ENCODE measurements at regions not wholly inside any gene's neighbourhood (a gene's known extent, or its start where the extent isn't known, plus 50 kb on each side); places are given as distances from the start of the nearest gene placed in this dataset.

- DNase-seq (ENCODE audit: extremely low read depth in 1 of 11, low read depth in 9 of 11, low spot score in 4 of 11): no peak
These were observed 315.6 kb downstream of the SEC14L1 start for GRCh38 chr17:77456271-77456950.

- DNase-seq (ENCODE audit: extremely low read depth in 1 of 11, low read depth in 9 of 11, low spot score in 4 of 11): no peak
These were observed 316.3 kb downstream of the SEC14L1 start for GRCh38 chr17:77456951-77457548.

- no peak for DNase-seq (ENCODE audit: extremely low read depth in 1 of 11, low read depth in 9 of 11, low spot score in 4 of 11)
These were observed 316.9 kb downstream of the SEC14L1 start for GRCh38 chr17:77457572-77458201.

- no peak for DNase-seq (ENCODE audit: extremely low read depth in 1 of 11, low read depth in 9 of 11, low spot score in 4 of 11)
These were observed 317.6 kb downstream of the SEC14L1 start for GRCh38 chr17:77458202-77459017.

- DNase-seq (ENCODE audit: extremely low read depth in 1 of 11, low read depth in 9 of 11, low spot score in 4 of 11): no peak
These were observed 318.4 kb downstream of the SEC14L1 start for GRCh38 chr17:77459018-77459755.

GRCh38 chr17:77460514-77461046 lies 319.8 kb downstream of the SEC14L1 start:
- DNase-seq (ENCODE audit: extremely low read depth in 1 of 11, low read depth in 9 of 11, low spot score in 4 of 11): no peak

GRCh38 chr17:77461277-77462057 lies 320.7 kb downstream of the SEC14L1 start:
- DNase-seq (ENCODE audit: extremely low read depth in 1 of 11, low read depth in 9 of 11, low spot score in 4 of 11): no peak

- DNase-seq (ENCODE audit: extremely low read depth in 1 of 11, low read depth in 9 of 11, low spot score in 4 of 11): no peak
These were observed 321.3 kb downstream of the SEC14L1 start for GRCh38 chr17:77462090-77462489.

GRCh38 chr17:77462553-77463497 lies 322.1 kb downstream of the SEC14L1 start:
- no peak for DNase-seq (ENCODE audit: extremely low read depth in 1 of 11, low read depth in 9 of 11, low spot score in 4 of 11)

GRCh38 chr17:77464988-77465357 lies 324.2 kb downstream of the SEC14L1 start:
- no peak for DNase-seq (ENCODE audit: extremely low read depth in 1 of 11, low read depth in 9 of 11, low spot score in 4 of 11)

GRCh38 chr17:77465358-77466041 lies 324.7 kb downstream of the SEC14L1 start:
- DNase-seq (ENCODE audit: extremely low read depth in 1 of 11, low read depth in 9 of 11, low spot score in 4 of 11): no peak

- no peak for DNase-seq (ENCODE audit: extremely low read depth in 1 of 11, low read depth in 9 of 11, low spot score in 4 of 11)
These were observed 325.4 kb downstream of the SEC14L1 start for GRCh38 chr17:77466140-77466539.

- no peak for DNase-seq (ENCODE audit: extremely low read depth in 1 of 11, low read depth in 9 of 11, low spot score in 4 of 11)
These were observed 325.9 kb downstream of the SEC14L1 start for GRCh38 chr17:77466596-77467223.

- DNase-seq (ENCODE audit: extremely low read depth in 1 of 11, low read depth in 9 of 11, low spot score in 4 of 11): no peak
These were observed 326.8 kb downstream of the SEC14L1 start for GRCh38 chr17:77467521-77467920.

- DNase-seq (ENCODE audit: extremely low read depth in 1 of 11, low read depth in 9 of 11, low spot score in 4 of 11): no peak
These were observed 328.1 kb downstream of the SEC14L1 start for GRCh38 chr17:77468897-77469296.

GRCh38 chr17:77470330-77470786 lies 329.6 kb downstream of the SEC14L1 start:
- no peak for DNase-seq (ENCODE audit: extremely low read depth in 1 of 11, low read depth in 9 of 11, low spot score in 4 of 11)

All from renal cortex interstitium (tissue), 11 donors.